ENCODE measurements at regions not wholly inside any gene's neighbourhood (a gene's known extent, or its start where the extent isn't known, plus 50 kb on each side); places are given as distances from the start of the nearest gene placed in this dataset.

DNA sequence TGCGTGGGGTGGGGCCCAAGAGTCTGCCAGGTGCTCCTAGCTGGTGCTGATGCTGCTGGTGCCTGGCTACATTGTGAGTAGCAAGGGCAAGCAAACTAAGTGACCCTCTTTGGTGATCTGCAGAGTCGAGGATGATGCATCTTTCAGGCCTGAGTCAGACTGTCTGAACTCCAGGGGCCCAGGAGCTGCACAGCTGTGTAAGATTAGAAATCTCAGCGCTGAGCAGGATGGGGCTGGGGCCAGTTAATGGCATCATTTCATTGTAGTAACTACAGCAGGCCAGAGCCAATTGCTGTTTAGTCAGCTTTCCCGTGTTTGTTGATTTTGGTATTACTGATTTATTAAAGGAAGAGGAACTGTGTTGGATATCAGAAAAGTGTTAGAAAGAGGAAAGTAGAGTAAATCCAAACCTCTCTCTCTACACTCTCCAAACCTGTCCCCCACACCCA, 365.2 kb downstream of the PAX1 start:
- TF ChIP-seq CTCF (optimal IDR thresholded peaks at IDR 0.05 in 1 of 3, IDR thresholded peaks at IDR 0.05 in 1 of 3, conservative IDR thresholded peaks at IDR 0.05 in 1 of 3; ENCODE audit: extremely low read depth in 1 of 3, insufficient read depth in 2 of 3, low read length in 3 of 3) = no peak
- no peak for TF ChIP-seq EZH2 (IDR thresholded peaks at IDR 0.05; ENCODE audit: low read length)
